HG03469 (cell line): ENCODE measurements at regions not wholly inside any gene's neighbourhood (a gene's known extent, or its start where the extent isn't known, plus 50 kb on each side); places are given as distances from the start of the nearest gene placed in this dataset.

Experiments
- ATAC-seq: cut with Tn5 transposase; IDR thresholded peaks from one replicate; pipeline ENCODE4 v1.9.1; 2021; ENCODE audit warnings: mild to moderate bottlenecking, moderate library complexity, moderate number of reproducible peaks; ENCODE audit not compliant: unreplicated experiment

- ATAC-seq, result no peak
Observed at GRCh38 chr7:42858570-42858969, 53.3 kb downstream of the C7orf25 start.

DNA sequence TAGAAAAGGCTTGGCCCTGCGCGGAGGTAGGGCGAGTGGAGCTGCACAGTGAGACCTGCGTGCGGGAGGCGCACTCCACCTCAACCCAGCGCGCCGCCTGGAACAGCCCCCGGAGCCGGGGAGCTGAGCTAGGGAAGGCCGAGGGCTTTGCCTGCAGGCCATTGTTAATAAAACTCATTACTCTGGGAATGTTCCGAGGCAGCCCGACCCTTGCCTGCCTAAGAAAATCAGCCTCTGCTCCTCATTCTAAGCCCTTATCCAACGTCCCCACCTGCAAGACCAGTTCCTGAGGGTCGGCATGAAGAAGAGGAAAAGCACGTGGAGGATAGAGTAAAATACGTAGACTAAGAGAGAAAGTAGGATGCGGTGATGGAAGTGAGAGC lies 55.3 kb downstream of the C7orf25 start:
- ATAC-seq, result no peak

DNA sequence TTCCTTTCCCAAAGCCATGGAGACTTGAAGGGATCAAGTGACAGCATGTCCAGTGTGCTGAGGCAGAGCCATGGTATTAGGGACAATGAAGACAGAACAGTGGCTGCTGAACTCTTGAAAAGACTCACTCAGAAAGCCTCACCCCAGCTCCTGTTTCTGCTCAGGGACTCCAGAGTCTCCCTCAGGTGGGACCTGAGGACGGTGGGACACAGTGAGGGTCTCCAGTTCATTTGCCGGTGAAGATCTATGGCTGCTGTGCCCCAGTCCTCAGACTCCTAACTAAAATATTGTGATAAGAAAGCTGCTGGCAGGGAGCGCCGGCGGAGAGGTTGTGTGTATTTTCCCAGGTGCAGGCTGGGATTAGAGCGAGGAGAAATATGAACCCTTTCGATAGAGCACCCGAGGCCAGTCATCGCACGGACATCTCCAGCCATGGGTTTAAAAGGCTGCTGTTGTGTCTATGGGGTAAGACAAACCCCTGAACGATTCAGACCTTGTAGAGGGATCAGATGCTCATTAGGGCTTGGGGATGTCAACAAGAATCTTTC lies 57.2 kb downstream of the C7orf25 start:
- ATAC-seq, result no peak

- no peak for ATAC-seq
Observed at GRCh38 chr7:42852531-42852930, 59.3 kb downstream of the C7orf25 start.

DNA sequence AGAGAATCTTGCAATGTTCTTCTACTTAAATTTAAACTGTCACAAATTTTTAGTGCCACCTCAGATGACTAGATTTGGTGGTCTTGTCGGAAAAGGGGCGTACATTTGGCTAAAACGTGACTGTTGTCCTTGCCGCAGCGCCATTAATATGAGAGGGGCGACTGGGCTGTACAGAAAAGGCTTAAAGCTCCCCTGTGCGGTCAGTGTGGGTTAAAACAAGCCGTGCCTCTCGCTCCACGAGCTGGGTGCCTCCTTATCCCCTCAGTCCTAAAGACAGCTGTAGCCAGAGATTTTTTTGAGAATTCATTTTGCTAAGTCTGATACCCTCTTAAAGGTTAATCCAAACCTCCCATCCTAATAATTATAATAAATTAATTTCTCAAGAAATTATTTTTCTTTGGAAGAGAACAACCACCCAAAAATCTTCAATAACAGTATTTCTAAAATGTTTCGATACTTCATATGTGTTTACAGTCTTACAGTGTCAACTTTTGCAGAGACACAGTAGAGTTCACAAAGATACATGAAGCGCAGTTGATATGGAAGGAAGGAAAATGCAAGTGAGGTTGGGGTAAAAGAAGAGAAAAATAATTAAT lies 68.6 kb downstream of the C7orf25 start:
- ATAC-seq, result no peak

GRCh38 chr7:42834676-42835075 lies 77.2 kb downstream of the C7orf25 start:
- ATAC-seq, result no peak

- ATAC-seq, result no peak
Observed at GRCh38 chr7:42833411-42833810, 78.5 kb downstream of the C7orf25 start.

- ATAC-seq, result no peak
Observed at GRCh38 chr7:42832667-42833066, 79.2 kb downstream of the C7orf25 start.

DNA sequence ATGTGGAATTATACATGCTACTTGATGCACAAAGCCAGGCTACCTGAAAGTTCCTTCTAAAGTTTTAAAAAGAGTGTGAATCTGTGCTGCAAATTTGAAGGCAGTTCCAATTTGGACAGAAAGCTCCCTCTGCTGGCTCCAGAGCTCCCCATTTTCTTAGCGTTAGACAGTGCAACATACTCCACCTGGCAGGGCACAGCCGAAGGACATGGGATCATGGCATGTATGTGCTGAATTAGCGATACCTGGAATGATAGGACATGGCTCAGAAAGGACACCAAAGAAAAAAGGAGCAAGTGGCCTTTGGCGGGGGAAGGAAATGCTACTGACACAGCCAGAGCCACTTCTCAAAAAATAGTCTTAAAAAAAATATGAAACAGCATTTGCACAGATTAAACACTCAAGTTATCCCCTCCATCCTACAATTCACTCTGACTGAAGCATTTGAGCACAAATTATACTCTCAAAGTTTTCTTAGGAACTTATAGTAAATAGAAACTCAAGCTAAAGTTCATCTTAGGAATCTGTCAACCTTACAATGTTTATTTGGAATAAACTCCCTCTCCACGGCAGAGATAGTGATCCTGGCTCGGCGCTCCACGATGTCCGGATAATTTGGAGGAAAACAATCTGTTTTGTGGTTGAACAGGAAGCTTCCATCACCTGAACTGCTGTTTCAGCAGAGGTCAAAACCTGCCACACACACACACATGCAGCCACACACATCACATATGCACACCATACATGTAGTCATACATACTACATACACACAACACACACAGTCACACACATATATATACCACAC lies 80.0 kb downstream of the C7orf25 start:
- no peak for ATAC-seq

GRCh38 chr7:42831006-42831717 lies 80.7 kb downstream of the C7orf25 start:
- ATAC-seq, result no peak

GRCh38 chr7:42812779-42813178 lies 99.1 kb downstream of the C7orf25 start:
- ATAC-seq, result no peak

DNA sequence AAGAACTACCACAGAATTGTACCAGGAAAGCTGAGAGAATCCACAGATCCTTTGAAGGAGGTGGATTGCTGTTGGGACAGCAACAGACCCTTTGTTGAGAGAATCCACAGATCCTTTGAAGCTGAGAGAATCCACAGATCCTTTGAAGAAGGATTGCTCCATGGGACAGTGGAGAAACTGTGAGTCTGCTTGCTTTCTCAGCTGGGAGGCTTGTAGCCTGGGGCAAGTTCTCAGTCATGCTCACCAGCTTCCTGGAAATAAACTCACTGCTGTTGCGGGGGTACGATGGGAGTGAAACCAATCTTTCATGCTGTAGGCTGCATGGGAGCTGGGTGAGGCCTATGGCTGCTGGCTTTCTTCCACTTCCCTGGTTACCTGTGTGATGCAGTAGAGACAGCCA lies 106.3 kb downstream of the C7orf25 start:
- ATAC-seq, result no peak

- ATAC-seq, result no peak
Observed at GRCh38 chr7:42794673-42795072, 117.2 kb downstream of the C7orf25 start.

DNA sequence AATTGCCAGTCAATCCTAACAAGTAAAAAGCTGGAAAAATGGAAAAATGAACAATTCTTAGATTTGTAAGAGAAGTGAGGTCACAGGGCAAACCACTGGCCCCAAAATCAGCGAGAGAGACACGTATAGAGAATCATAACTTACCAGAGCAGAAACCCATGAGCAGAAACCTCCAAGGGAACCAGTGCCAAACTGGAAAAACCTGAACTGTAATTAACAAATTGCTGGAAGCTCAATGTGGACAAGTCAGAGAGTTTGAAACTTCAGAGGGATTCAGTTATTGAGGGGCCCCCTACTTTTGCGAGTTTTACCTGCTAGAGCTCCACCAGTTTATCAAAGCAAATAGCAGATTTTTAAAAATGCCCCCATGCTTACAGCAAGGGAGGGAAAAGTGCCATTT lies 119.0 kb downstream of the C7orf25 start:
- ATAC-seq, result no peak

- ATAC-seq, result no peak
Observed at GRCh38 chr7:42790196-42790595, 121.7 kb downstream of the C7orf25 start.

GRCh38 chr7:42774436-42774835 lies 137.4 kb downstream of the C7orf25 start:
- no peak for ATAC-seq

GRCh38 chr7:42770114-42770513 lies 141.8 kb downstream of the C7orf25 start:
- no peak for ATAC-seq

GRCh38 chr7:42768045-42768444 lies 143.8 kb downstream of the C7orf25 start:
- ATAC-seq, result no peak

GRCh38 chr7:42766782-42767423 lies 145.0 kb downstream of the C7orf25 start:
- ATAC-seq, result no peak

- ATAC-seq, result no peak
Observed at GRCh38 chr7:42765931-42766330, 145.9 kb downstream of the C7orf25 start.

- no peak for ATAC-seq
Observed at GRCh38 chr7:42763137-42763551, 148.7 kb downstream of the C7orf25 start.
